H1 (cell line): ENCODE measurements at regions not wholly inside any gene's neighbourhood (a gene's known extent, or its start where the extent isn't known, plus 50 kb on each side); places are given as distances from the start of the nearest gene placed in this dataset.

Source experiments
- CTCF ChIA-PET: fragments of 300-600 bp; sonication (Branson Sonifier 250); formaldehyde crosslinking; loops from one replicate; lab custom pipeline; 2021; ENCODE audit not compliant: partially characterized antibody; lab: Charles Lee
- POLR2A ChIA-PET: fragments of 300-600 bp; sonication (Branson Sonifier 250); formaldehyde crosslinking; loops from one replicate; lab custom pipeline; 2021; ENCODE audit warnings: inconsistent platforms; ENCODE audit not compliant: partially characterized antibody; lab: Charles Lee
- DNase-seq, 2 experiments: peaks; one replicate each; pipeline versions ENCODE4 v3.0.0 to v3.0.0-alpha.2; 2010 to 2022; ENCODE audit warnings: low spot score in 2 of 2, low read depth in 1 of 2, mixed read lengths in 1 of 2
- FAIRE-seq: peaks from 2 replicates; lab custom pipeline; 2011; peaks lifted over from hg19 to GRCh38; lab: Jason Lieb, UNC
- H2AFZ ChIP-seq: 2 replicates; pipeline ENCODE4 v1.8.1; 2012; ENCODE audit warnings: low read length, inconsistent platforms
- H2AK5ac ChIP-seq: 2 replicates; pipeline ENCODE4 v1.6.1; 2013; ENCODE audit warnings: low read depth, low read length
- H2BK120ac ChIP-seq: replicated peaks from 2 replicates; pipeline ENCODE3; 2013; ENCODE audit warnings: low read depth, low read length, inconsistent platforms
- H2BK12ac ChIP-seq: 2 replicates; pipeline ENCODE4 v1.6.1; 2013; ENCODE audit warnings: low read depth, low read length
- H2BK15ac ChIP-seq: 2 replicates; pipeline ENCODE4 v1.6.1; 2013; ENCODE audit warnings: low read length
- H2BK20ac ChIP-seq: 2 replicates; pipeline ENCODE4 v1.6.1; 2013; ENCODE audit warnings: low read length
- H2BK5ac ChIP-seq: 2 replicates; pipeline ENCODE4 v1.6.1; 2013; ENCODE audit warnings: low read depth, low read length
- H3K14ac ChIP-seq: 2 replicates; pipeline ENCODE4 v1.6.1; 2013; ENCODE audit warnings: inconsistent platforms; ENCODE audit not compliant: insufficient read length
- H3K18ac ChIP-seq: 2 replicates; pipeline ENCODE4 v1.6.1; 2013; ENCODE audit warnings: low read length; ENCODE audit errors: extremely low read depth
- H3K23ac ChIP-seq: 2 replicates; pipeline ENCODE4 v1.6.1; 2013; ENCODE audit warnings: inconsistent platforms; ENCODE audit not compliant: insufficient read length
- H3K23me2 ChIP-seq: 2 replicates; pipeline ENCODE4 v1.6.1; 2013; ENCODE audit warnings: low read depth, low read length
- H3K27ac ChIP-seq: 2 replicates; pipeline ENCODE4 v1.6.1; 2011; ENCODE audit warnings: low read depth, low read length, inconsistent platforms
- H3K27me3 ChIP-seq, 4 experiments: replicated peaks in 1 of 4; 1 replicate in 1 of 4; 2 replicates in 3 of 4; pipeline versions ENCODE4 v1.6.1 to v1.8.1; 2011 to 2013; ENCODE audit warnings: low read length in 3 of 4, mild to moderate bottlenecking in 3 of 4, inconsistent platforms in 2 of 4, mixed read lengths in 2 of 4, moderate library complexity in 1 of 4; ENCODE audit not compliant: control insufficient read depth in 3 of 4, insufficient read depth in 3 of 4; ENCODE audit errors: extremely low read depth in 1 of 4
- H3K36me3 ChIP-seq, 4 experiments: 2 replicates each; pipeline versions ENCODE4 v1.6.1 to v1.8.1; 2011 to 2013; ENCODE audit warnings: mild to moderate bottlenecking in 4 of 4, low read length in 3 of 4, moderate library complexity in 2 of 4, control low read depth in 1 of 4, inconsistent platforms in 1 of 4; ENCODE audit not compliant: insufficient read depth in 4 of 4, control insufficient read depth in 2 of 4
- H3K4ac ChIP-seq: replicated peaks from 2 replicates; pipeline ENCODE3; 2013; ENCODE audit warnings: low read length, low read depth, mixed read lengths, inconsistent platforms; ENCODE audit not compliant: insufficient read length
- H3K4me1 ChIP-seq, 4 experiments: replicated peaks in 1 of 4; 1 replicate in 1 of 4; 2 replicates in 3 of 4; pipeline versions ENCODE4 v1.6.1 to v1.8.1; 2011 to 2013; ENCODE audit warnings: low read length in 3 of 4, inconsistent platforms in 2 of 4, mixed read lengths in 1 of 4; ENCODE audit not compliant: insufficient read depth in 4 of 4, control insufficient read depth in 3 of 4
- H3K4me2 ChIP-seq, 2 experiments: 2 replicates each; pipeline versions ENCODE4 v1.6.1 to v1.8.1; 2011 to 2013; ENCODE audit warnings: low read depth in 2 of 2, low read length in 2 of 2, control low read depth in 1 of 2, inconsistent platforms in 1 of 2, mild to moderate bottlenecking in 1 of 2; ENCODE audit not compliant: insufficient read depth in 1 of 2
- H3K4me3 ChIP-seq, 4 experiments: fragments of 200-600, 300-600 bp in 1 of 4; sonication (generic), shearing (Covaris generic), sonication (Bioruptor Twin) in 1 of 4; 2 replicates each; pipeline versions ENCODE4 v1.5.1 to v1.8.1; 2011 to 2016; ENCODE audit warnings: low read length in 4 of 4, low read depth in 3 of 4, control low read depth in 2 of 4, inconsistent platforms in 2 of 4, mild to moderate bottlenecking in 2 of 4, mixed read lengths in 1 of 4, moderate library complexity in 1 of 4; ENCODE audit not compliant: insufficient read depth in 2 of 4; ENCODE audit errors: extremely low read depth in 1 of 4
- H3K56ac ChIP-seq: replicated peaks from 2 replicates; pipeline ENCODE3; 2013; ENCODE audit warnings: low read depth, mild to moderate bottlenecking, mixed read lengths, low read length, inconsistent platforms; ENCODE audit not compliant: insufficient read length
- H3K79me1 ChIP-seq: 2 replicates; pipeline ENCODE4 v1.6.1; 2013; ENCODE audit warnings: low read depth, low read length, control low read depth
- H3K79me2 ChIP-seq, 2 experiments: 2 replicates each; pipeline versions ENCODE4 v1.6.1 to v1.8.1; 2012 to 2013; ENCODE audit warnings: low read length in 2 of 2, mild to moderate bottlenecking in 2 of 2, inconsistent platforms in 1 of 2; ENCODE audit not compliant: insufficient read depth in 2 of 2, control insufficient read depth in 1 of 2
- H3K9ac ChIP-seq, 4 experiments: replicated peaks in 1 of 4; 1 replicate in 1 of 4; 2 replicates in 3 of 4; pipeline versions ENCODE4 v1.6.1 to v1.8.1; 2011 to 2013; ENCODE audit warnings: low read depth in 3 of 4, low read length in 3 of 4, control low read depth in 2 of 4, mild to moderate bottlenecking in 2 of 4, moderate library complexity in 2 of 4, inconsistent platforms in 1 of 4; ENCODE audit errors: extremely low read depth in 1 of 4
- H3K9me3 ChIP-seq, 2 experiments: 2 replicates each; pipeline versions ENCODE4 v1.6.1 to v1.8.1; 2012 to 2013; ENCODE audit warnings: mild to moderate bottlenecking in 2 of 2, moderate library complexity in 2 of 2, control low read depth in 1 of 2, inconsistent platforms in 1 of 2, low read depth in 1 of 2, low read length in 1 of 2, mixed read lengths in 1 of 2; ENCODE audit not compliant: insufficient read depth in 2 of 2
- H4K20me1 ChIP-seq, 2 experiments: replicated peaks in 1 of 2; 2 replicates each; pipeline versions ENCODE3 to v1.8.1; 2011 to 2013; ENCODE audit warnings: inconsistent platforms in 2 of 2, low read length in 2 of 2, mild to moderate bottlenecking in 1 of 2; ENCODE audit not compliant: insufficient read depth in 2 of 2, control insufficient read depth in 1 of 2
- H4K5ac ChIP-seq: 2 replicates; pipeline ENCODE4 v1.6.1; 2013; ENCODE audit warnings: low read length, low read depth, mixed read lengths, inconsistent platforms; ENCODE audit not compliant: insufficient read length
- H4K8ac ChIP-seq: 2 replicates; pipeline ENCODE4 v1.8.0; 2013; ENCODE audit warnings: mild to moderate bottlenecking, moderate library complexity, low read length, inconsistent platforms; ENCODE audit not compliant: insufficient read depth; ENCODE audit errors: extremely low read depth
- H4K91ac ChIP-seq: replicated peaks from 2 replicates; pipeline ENCODE3; 2013; ENCODE audit warnings: low read length, mixed read lengths, inconsistent platforms; ENCODE audit not compliant: insufficient read length
- E2F6 ChIP-seq: IDR thresholded peaks from 2 replicates; pipeline ENCODE4 v1.6.1; 2012; ENCODE audit warnings: inconsistent platforms
- JUN ChIP-seq: IDR thresholded peaks from 2 replicates; pipeline ENCODE4 v1.6.1; 2011; ENCODE audit warnings: low read depth, mild to moderate bottlenecking, improper control_type of control experiment, low read length
- SIN3A ChIP-seq, 2 experiments: IDR thresholded peaks in 1 of 2; conservative IDR thresholded peaks in 1 of 2; 2 replicates each; pipeline ENCODE4 v1.6.1; 2011 to 2012; ENCODE audit warnings: low read length in 2 of 2, improper control_type of control experiment in 1 of 2, low read depth in 1 of 2, mild to moderate bottlenecking in 1 of 2
- TAF1 ChIP-seq: IDR thresholded peaks from 2 replicates; pipeline ENCODE4 v1.6.1; 2011; ENCODE audit warnings: mild to moderate bottlenecking, low read depth, low read length
- WGBS, 2 experiments: shearing (Covaris generic) in 1 of 2; methylation state at CpG; one replicate each; pipeline versions ENCODE4 v1.1.6 to v1.1.7; 2013 to 2015; ENCODE audit warnings: low lambda C conversion rate in 2 of 2, mixed read lengths in 2 of 2, inconsistent platforms in 1 of 2, low coverage in 1 of 2, missing lambda C conversion rate in 1 of 2; ENCODE audit not compliant: insufficient replicate concordance in 2 of 2, insufficient coverage in 1 of 2, insufficient read length in 1 of 2; ENCODE audit errors: extremely low coverage in 1 of 2, missing lambda C conversion rate in 1 of 2; 5-methylcytosine and 5-hydroxymethylcytosine counted together

GRCh38 chr6:51550243-51550642 is 537.2 kb downstream of the PKHD1 start:
- H3K27ac ChIP-seq: no peak overlapping the region
- no peaks in the 10 kb centered on the region for H4K20me1 ChIP-seq
- no peak overlapping the region for H3K4me2 ChIP-seq
- no peaks in the 10 kb centered on the region for H3K36me3 ChIP-seq
- H3K9ac ChIP-seq: no peak overlapping the region
- no peak overlapping the region for H2BK5ac ChIP-seq
- no peak overlapping the region for H2AK5ac ChIP-seq
- FAIRE-seq: no peak
- no peak overlapping the region for H3K4ac ChIP-seq
- no peak overlapping the region for H3K14ac ChIP-seq
- no peaks in the 10 kb centered on the region for H3K79me2 ChIP-seq
- no peak overlapping the region for H2BK15ac ChIP-seq
- POLR2A ChIA-PET: no interaction called here
- WGBS, 2 experiments: 87% methylated on average over 1 of the region's 1 CpG; no CpG with 5 or more reads in 1 of the 2 experiments
- H4K8ac ChIP-seq: no peak overlapping the region
- H4K5ac ChIP-seq: no peak overlapping the region
- no peaks in the 10 kb centered on the region for H3K79me1 ChIP-seq
- TF ChIP-seq E2F6: no peak
- no peak for TF ChIP-seq TAF1
- no peak for TF ChIP-seq SIN3A (conservative IDR thresholded peaks at IDR 0.05 in 1 of 2, IDR thresholded peaks at IDR 0.05 in 1 of 2; ENCODE audit: low read depth in 1 of 2, low read length in 2 of 2)
- no peak for TF ChIP-seq JUN
- TF ChIP-seq, all 59 proteins: peak for 0
- H3K23me2 ChIP-seq: no peaks in the 10 kb centered on the region
- no peak overlapping the region for H3K56ac ChIP-seq
- no peak for DNase-seq
- H4K91ac ChIP-seq: no peak overlapping the region
- H3K9me3 ChIP-seq: no peaks in the 10 kb centered on the region; a peak in 1 of 4 replicates
- H3K4me1 ChIP-seq: peaks cover 0 to 2% (median 0%) of the 10 kb centered on the region in 4 experiments; a peak in 1 of 7 replicates
- no peak overlapping the region for H2BK12ac ChIP-seq
- H2AFZ ChIP-seq: no peak overlapping the region
- no peak overlapping the region for H2BK20ac ChIP-seq
- CTCF ChIA-PET: interaction anchor here (1.0 kb wide), 1 partner anchor 175 kb away, joined by 4 read pairs; no protein-coding TSS in a partner anchor
- no peak overlapping the region for H3K23ac ChIP-seq
- H3K4me3 ChIP-seq: no peak overlapping the region
- no peak overlapping the region for H2BK120ac ChIP-seq
- H3K18ac ChIP-seq: no peak overlapping the region
- H3K27me3 ChIP-seq: no peaks in the 10 kb centered on the region
